WI38 (cell line): ENCODE measurements at regions not wholly inside any gene's neighbourhood (a gene's known extent, or its start where the extent isn't known, plus 50 kb on each side); places are given as distances from the start of the nearest gene placed in this dataset.
"Not testable (repeated sequence)": the region's sequence is repeated elsewhere in the genome, so short reads cannot be mapped to it uniquely, and the experiment has no call there.

Experiments
- H3K4me3 ChIP-seq: 2 replicates; pipeline ENCODE4 v1.5.1; 2011; ENCODE audit warnings: low read depth, mild to moderate bottlenecking, control low read depth, low read length
- CTCF ChIP-seq: IDR thresholded peaks from 2 replicates; pipeline ENCODE4 v1.5.1; 2012; ENCODE audit warnings: low read depth, mild to moderate bottlenecking, control low read depth, low read length

- H3K4me3 ChIP-seq, result no peak overlapping the region
- no peak for TF ChIP-seq CTCF
Observed at GRCh38 chr10:109215291-109216075, 707.8 kb downstream of the XPNPEP1 start.

GRCh38 chr10:109214891-109215290 is 708.4 kb downstream of the XPNPEP1 start:
- H3K4me3 ChIP-seq, result not testable (repeated sequence)

GRCh38 chr10:109207361-109207760 is 716.0 kb downstream of the XPNPEP1 start:
- no peak for TF ChIP-seq CTCF
- H3K4me3 ChIP-seq, result no peak overlapping the region

GRCh38 chr10:109205929-109206585 is 717.3 kb downstream of the XPNPEP1 start:
- no peak for TF ChIP-seq CTCF
- H3K4me3 ChIP-seq, result no peak overlapping the region

GRCh38 chr10:109203646-109204353 is 719.5 kb downstream of the XPNPEP1 start:
- TF ChIP-seq CTCF, result no peak

GRCh38 chr10:109202111-109202510 is 721.2 kb downstream of the XPNPEP1 start:
- no peak for TF ChIP-seq CTCF
- no peak overlapping the region for H3K4me3 ChIP-seq

More at GRCh38 chr10:109203646-109204353, 719.5 kb downstream of the XPNPEP1 start:
- H3K4me3 ChIP-seq, result no peak overlapping the region

- no peak for TF ChIP-seq CTCF
- H3K4me3 ChIP-seq, result no peak overlapping the region
Observed at GRCh38 chr10:109200646-109201045, 722.7 kb downstream of the XPNPEP1 start.
